CD1c-positive myeloid dendritic cell (primary cell): ENCODE measurements at regions not wholly inside any gene's neighbourhood (a gene's known extent, or its start where the extent isn't known, plus 50 kb on each side); places are given as distances from the start of the nearest gene placed in this dataset.
"Not testable (repeated sequence)": the region's sequence is repeated elsewhere in the genome, so short reads cannot be mapped to it uniquely, and the experiment has no call there.

Experiments
- DNase-seq: peaks from one replicate; pipeline ENCODE4 v3.0.0-alpha.2; 2016; ENCODE audit errors: extremely low spot score

DNA sequence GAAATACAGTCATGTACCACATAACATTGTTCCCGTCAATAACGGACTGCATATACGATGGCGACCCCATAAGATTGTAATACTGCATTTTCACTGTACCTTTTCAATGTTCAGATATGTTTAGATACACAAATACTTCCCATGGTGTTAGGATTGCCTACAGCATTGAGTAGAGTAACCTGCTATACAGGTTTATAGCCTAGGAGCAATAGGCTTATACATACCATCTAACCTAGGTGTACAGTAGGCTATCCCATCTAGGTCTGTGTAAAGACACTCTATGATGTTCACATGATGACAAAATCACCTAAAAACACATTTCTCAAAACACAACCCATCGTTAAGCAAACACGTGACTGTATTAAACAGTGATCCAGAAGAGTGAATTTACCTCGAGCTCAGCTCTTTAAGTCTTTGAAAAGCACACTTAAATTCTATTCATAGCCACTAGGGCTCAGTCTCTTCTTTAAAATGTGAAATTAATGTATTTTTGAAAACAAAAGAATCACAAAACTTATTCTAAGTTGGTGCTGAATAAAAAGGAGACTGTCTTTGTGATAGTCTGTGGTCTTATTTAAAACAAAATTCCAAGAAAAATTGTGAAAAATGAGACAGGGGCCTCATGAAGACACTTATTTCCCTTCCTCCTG is 239.1 kb upstream of the ARID2 start:
- DNase-seq: no peak

DNA sequence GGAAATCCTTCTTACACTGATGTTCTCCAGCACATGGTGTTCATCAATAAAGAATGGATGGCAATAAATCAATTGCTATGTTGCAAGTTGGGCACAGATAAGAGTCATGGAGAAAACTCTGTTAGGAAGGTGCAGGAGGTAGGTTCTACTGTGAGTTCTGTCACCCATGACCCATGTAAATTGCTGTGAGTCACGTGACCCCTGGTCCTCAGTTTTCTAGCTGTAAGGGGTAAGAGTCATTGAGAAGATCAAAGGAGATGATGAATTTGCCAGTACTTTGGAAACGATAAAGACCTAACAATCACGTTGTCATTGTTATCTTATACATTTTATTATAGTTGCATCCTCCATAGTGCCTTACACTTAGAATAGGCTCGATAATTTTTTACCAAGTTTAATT is 235.2 kb upstream of the ARID2 start:
- no peak for DNase-seq

DNA sequence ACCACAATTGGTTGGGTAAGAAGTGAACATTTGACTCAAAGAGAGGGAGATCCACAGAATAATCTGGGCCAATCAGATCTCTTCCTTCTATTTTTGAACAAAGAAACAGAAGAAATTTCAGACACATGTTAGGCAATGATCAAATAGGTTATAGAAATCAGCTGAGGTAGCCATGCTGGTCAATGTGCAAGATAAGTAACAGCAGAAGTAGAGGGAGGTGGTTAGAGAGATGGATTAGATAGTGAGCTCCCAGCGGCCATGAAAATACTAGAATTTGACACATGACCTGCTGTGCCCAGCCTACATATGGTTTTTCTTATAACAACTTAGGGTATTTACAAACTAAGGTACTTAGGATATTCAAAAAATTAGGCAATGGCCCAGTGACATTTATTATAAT is 230.9 kb upstream of the ARID2 start:
- no peak for DNase-seq

DNA sequence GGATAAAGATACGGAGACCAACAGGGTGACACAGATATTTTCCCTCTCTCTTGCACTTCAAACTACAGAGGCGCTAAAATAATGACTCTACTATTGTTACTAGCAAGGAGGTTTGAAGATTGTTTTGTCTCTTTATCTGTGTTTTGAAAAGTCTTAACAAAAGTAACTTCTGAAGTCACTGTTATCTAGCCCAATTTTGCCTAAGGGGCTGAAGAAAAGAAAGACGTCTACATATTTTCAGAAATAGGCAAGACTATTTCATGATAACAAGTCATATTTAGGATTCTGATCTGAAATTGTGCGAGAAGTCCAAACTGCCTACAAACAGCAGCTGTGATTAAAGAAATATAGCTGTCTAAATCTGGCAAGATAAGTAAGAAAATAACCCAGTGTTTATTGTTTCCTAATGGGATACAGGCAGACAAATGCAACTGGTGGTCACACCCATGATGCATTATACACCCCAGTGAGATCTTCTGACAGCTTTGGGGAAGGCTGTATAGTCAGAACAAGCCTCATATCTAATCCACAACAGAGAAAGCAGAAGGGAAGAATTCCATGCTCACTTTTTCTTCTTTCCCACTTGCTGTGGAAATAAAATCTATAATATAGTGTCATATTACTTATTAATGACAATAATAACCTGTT is 226.9 kb upstream of the ARID2 start:
- DNase-seq: no peak

DNA sequence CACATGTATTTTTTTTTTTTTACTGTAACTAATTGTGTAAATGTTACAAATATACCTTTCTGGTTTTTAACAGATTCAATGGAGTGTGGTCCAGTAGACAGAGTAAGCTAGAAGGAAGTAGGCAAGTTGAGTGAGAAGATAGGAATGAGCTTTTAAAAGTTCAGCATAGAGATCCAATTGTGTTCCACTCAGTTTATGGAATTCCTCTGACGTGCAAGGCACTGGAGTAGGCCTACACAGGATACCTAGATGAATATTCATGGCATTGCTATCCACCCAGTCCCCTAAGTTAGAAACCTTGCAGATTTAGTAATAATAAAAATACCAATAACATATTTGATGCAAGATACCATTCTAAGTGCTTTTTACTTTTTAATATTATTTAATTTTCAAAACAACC is 225.6 kb upstream of the ARID2 start:
- no peak for DNase-seq

DNA sequence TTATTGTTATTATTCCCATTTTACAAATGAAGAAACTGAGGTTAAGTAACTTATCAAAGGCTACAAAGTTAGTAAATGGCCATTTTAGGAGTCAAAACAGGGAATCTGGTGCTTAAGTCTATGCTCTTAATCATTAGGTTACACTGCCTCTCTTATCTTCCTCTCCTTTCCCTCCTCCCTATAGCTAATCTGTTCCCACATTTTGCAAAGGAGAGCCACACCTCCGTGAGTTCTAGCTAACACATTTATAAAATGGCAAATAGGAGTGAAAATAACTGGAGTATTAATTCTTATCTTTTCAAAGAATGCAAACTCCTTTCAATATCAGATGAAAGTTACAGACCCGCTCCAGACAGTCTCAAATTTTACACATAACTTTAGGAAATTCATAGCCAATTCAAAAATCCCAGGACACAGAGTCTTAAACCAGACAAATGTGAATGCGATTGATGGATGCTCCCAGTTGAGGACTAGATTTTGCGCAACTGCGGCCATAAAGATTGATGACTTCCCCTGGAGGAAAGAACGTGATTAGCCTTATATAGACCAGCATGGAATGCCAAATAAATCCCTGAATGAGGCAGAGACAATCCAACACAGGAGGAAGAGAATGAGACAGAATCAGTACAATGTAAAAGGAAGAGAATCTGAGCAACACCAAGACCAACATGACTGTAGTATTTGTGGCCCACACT is 225.0 kb upstream of the ARID2 start:
- DNase-seq: no peak

DNA sequence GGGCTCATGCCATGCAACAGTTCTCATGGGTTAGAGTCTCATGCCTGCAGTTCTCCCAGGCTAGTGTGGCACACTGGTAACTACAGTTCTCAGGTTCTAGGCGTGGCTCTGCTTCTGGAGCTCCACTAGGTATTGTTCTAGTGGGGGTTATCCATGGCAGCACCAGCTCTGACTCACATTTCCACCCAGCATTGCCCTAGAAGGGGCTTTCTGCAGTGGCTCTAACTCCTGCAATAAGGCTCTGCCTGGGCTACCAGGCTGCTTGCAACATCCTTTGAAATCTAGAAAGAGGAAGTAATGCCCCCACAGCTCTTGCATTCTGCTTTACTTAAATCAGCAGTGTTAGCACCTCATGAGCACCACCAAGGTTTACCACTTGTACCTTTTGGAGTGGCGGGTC is 220.3 kb upstream of the ARID2 start:
- peak; percentile 61 for DNase-seq

DNA sequence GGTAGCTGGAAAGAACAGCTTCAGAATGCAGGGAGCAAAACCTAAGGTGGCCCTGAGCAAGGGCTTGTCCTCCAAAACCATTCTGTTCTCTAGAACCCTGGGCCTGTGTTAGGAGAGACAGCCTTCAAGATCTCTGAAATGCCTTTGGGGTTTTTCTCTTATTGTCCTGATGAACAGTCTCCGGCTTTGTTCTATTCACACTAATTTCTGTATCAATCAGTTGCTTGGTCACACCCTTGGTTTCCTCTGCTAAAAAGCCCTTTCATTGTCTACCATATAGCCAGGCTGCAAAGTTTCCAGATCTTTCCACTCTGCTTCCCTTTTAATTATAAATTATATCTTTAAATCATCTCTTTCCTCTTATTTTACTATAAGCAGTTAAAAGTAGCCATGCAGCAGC is 219.9 kb upstream of the ARID2 start:
- DNase-seq: no peak

DNA sequence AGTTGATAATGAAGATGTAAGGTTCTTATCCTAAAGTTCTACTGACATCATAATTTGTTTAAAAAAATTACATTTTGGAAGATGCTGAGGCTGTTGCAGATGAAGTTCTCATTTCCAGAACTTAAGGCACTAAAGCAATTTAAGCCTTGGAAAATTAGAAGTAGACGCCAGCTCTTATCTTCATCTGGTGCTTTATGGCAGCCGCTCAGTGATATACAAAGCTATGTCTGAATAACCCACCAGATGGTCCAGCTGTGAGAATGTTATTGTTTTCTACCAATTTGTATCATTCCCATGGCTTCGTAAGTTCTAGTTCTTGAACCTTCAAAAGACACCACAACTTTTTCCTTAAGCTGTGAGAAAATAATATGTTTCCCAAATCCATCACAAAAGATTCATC is 212.1 kb upstream of the ARID2 start:
- DNase-seq: no peak

DNA sequence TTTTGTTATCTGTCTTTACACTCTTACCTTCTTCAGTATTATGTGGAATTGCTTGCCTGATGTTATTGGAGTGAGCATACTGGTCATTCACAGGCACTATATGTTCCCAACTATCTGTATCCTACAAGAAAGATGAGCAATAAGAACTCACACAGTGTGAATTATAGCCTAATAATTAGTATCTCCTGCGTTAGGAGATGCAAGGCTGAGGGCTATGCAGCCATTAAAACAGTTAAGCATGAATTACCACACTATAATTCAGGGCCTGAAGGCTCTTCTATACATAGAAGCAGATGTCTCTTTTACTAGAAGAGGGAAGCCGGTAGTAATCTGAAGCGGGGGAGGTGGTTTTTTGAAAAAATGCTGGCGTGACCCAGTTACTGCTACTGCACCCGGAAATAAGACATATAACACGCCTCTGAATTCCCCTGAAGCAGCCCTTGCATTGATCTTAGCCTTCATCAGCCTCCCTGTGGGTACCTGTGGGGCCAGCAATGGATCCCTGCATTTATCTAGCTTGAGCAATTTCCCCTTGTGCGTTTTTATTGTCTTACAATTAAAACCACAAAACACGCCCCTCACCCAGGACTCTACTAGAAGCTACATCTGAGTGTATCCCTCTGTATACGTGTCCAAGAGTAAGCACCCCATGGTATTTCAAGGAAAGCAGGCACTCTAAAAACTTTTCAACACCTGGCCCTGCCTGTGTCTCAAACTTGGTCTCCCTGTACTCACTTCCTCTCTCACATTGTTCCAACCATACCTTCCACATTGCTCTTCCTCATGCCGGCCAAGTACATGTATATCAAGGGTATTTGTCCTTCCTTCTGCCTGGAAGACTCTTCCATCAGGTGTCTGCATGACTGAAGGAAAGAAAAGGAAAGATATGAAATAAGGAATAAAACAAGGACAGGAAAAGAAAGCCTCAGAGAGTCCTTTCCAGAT is 210.9 kb upstream of the ARID2 start:
- peak; percentile 24 for DNase-seq

DNA sequence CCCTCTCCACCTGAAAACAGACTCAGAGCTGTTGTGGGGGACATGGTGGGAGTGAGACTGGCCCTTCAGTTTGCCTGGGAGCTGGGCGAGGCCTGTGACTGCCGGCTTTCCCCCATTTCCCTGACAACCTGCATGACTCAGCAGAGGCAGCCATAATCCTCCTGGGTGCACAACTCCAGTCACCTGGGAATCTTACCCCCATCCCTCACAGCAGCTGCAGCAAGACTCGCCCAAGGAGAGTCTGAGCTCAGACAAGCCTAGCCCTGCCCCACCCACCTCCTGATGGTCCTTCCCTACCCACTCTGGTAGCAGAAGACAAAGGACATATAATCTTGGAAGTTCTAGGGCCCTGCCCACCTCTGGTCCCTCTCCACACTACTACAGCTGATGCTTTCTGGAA is 207.3 kb upstream of the ARID2 start:
- DNase-seq: no peak

DNA sequence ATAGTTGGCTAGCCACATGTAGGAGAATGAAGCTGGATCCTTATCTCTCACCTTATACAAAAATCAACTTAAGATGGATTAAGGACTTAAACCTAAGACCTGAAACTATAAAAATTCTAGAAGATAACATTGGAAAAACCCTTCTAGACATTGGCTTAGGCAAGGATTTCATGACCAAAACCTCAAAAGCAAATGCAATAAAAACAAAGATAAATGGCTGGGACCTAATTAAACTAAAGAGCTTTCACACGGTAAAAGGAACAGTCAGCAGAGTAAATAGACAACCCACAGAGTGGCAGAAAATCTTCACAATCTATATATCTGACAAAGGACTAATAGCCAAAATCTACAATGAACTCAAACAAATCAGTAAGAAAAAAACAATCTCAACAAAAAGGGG is 202.7 kb upstream of the ARID2 start:
- not testable (repeated sequence) for DNase-seq

DNA sequence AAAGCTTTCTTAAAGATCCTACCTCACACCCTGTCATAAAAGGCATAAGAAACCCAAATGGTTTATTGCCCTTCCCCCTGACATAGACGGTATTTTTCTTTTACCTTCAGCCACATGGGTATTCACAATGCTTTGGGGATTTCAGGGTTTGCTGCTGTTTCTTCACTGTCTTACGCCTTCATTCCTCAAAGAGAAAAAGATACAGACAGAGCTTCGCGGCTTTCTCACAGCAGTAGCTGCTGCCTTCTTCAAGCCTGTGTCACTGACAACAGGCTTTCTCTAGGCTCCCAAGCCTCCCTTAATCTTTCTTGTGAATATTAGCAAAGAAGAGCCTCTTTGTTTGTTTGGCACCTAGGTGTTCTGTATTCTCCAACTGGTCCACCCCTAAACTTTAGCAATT is 197.4 kb upstream of the ARID2 start:
- no peak for DNase-seq

DNA sequence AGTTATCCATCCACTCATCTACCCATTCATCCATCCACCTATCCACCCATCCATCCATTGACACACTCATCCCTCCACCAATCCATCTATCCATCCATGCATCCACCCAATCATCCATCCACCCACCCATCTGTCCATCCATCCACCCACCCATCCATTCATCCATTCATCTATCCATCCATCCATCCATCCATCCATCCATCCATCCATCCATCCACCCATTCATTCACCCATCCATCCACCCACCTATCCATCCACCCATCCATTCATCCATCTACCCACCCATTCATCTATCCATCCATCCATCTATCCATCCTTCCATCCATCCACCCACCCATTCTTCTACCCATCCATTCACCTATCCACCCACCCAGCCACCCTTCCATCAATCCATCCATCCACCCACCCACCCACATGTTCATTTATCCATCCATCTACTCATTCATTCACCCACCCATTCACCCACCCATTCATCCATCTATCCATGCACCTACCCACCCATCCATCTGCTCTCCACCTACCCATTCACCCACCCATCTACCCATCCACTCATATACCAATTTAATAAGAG is 193.8 kb upstream of the ARID2 start:
- no peak for DNase-seq

DNA sequence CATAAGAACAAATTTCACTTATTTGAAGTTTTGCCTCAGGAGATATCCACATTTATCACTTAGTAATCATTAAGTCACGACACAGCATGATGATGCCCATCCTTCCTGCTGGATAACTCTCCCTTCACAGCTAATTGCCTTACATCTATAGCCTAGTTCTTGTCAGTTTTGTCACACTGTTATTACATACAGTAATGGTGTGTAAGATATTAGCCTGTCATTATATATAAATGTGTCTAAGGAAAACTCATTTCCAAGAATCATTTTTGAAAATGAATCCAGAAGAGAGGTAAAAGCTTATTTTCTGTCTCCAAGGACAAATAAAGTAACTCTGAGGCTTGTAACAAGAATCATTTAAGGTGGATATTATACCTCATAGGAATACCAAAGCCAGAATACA is 193.2 kb upstream of the ARID2 start:
- DNase-seq: no peak

DNA sequence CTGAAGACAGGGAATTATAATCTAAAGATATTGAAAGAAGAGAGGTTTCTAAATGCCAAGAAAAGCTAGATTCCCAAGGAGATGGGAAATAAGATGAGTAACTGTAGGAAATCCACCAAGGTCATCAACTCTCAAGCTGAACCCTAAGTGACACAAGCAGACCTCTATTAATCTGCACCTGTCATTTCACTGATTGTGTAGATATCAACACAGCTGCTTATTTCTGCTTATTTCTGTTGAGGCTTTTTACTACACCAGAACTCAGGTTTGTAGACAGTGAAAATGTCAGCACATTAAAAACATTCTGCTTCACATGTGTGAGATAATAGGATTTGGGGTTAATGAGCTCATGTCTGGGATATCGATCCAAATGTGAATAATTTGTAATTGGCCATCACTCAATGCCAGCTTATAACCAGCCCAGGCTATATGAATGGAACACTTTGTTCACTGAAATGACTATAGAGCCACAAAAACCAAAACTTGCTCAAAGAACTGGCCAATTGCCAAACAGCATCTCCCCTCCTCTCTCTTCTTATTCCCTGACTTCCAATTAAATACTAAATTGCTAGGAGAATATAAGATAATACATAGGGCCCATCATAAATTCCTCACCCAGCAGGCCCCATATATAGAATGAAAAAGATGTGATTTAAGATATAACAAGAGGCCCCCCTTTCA is 188.7 kb upstream of the ARID2 start:
- DNase-seq: no peak

DNA sequence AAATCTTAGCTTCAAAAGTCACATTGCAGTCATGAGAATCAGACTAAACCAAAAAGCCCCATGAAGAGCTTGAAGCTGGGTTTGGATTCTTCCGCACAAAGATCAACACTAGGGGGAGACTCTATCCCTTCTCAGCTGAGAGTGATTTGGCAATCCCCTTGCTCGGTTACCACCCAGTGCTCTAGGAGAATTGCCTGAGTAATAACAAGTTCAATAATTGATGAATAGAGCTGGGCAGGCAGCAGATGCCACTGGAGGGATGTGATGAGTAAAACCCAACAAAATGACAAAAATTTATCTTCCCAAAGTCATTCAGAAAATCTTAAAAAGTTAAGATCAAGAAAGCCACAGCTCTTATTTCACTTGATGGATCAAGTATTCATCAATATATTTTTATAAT is 185.6 kb upstream of the ARID2 start:
- DNase-seq: peak; percentile 80

DNA sequence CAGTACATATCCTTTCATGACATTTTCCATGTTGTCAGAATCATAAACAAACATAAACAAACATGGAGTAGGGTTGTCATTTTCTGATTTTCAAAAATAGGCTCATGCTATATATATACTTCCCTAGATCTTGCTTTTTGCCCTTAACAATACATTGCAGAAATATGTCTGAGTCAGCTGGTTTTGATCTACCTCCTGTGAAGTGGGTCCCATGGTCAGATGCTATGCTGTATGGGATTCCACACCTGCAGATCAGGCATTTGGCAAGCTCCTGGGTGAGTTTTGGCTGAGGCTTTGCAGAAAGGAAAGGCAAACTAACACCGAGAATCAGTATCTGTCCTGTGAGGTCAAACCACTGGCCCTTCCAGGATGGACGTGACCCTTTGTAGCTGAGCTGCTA is 183.0 kb upstream of the ARID2 start:
- DNase-seq: no peak

DNA sequence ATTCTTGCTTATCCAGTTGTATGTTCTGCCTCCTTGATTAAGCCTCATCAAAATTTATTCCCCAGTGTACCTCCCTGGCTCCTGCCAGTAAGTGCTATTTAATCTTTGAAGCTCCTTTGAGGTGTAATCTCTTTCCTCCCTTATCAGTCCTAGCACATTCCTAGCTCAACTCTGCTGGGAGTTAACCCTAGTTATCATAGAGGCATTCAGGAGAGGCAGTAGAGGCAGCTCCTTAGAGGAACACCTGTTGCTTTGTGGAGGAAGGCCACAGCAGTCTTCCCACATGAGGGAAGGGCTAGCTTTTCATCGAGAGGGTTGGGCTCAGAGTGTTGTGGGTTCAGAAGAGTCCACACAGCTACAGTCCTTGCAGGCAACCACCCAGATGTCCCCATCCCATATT is 182.4 kb upstream of the ARID2 start:
- no peak for DNase-seq

DNA sequence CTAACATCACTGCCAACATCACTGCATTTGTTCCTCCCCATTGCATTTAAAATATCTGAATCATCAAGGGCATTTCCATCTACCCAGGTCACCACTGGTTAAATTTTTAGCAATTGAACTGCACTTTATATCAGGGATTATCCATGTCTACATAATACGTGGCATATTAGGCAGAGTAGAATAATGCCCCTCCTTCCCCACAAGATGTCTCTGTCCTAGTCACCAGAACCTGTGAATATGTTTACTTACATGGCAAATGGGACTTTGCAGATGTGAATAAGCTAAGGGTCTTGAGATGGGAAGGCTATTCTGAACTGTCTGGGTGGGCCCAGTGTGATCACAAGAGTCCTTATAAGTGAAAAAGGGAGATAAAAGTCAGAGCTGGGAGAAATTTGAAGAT is 181.7 kb upstream of the ARID2 start:
- no peak for DNase-seq

DNA sequence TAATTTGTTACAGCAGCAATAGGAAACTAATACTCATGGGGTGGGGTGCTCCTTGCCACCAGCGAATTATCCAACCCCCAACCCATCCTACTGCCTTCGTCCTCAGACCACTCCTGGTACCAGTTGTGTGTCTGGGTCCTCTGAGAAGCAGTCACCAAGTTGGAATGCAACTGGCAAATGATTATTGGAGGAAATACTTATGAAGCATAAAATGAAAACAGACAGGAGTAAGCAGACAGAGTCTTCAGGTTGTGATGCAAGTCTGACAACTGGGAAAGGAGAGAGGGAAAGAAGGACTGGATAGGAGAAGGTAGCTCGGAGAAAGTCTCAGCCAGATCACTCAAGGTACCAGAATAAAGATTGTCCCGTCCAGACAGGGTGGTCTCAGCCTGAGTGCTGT is 181.1 kb upstream of the ARID2 start:
- no peak for DNase-seq
